HEK293 (cell line): ENCODE measurements at regions not wholly inside any gene's neighbourhood (a gene's known extent, or its start where the extent isn't known, plus 50 kb on each side); places are given as distances from the start of the nearest gene placed in this dataset.

ENCODE experiments used
- TCF7L2 ChIP-seq: IDR thresholded peaks from 2 replicates; pipeline ENCODE4 v1.6.1; 2011; ENCODE audit warnings: low read depth, mild to moderate bottlenecking, inconsistent platforms, low read length, moderate library complexity, borderline replicate concordance
- ZFP37 ChIP-seq: fragments of 450-650 bp; formaldehyde crosslinking; IDR thresholded peaks from 2 replicates; pipeline ENCODE4 v1.5.1; 2016; ENCODE audit warnings: missing biosample characterization, missing genetic modification characterization
- ZNF23 ChIP-seq: fragments of 450-650 bp; formaldehyde crosslinking; IDR thresholded peaks from 2 replicates; pipeline ENCODE4 v1.5.1; 2016; ENCODE audit warnings: missing biosample characterization, missing genetic modification characterization, borderline replicate concordance
- ZNF664 ChIP-seq: fragments of 450-650 bp; formaldehyde crosslinking; IDR thresholded peaks from 2 replicates; pipeline ENCODE4 v1.5.1; 2016; ENCODE audit warnings: missing biosample characterization, missing genetic modification characterization
- ZNF692 ChIP-seq: fragments of 450-650 bp; formaldehyde crosslinking; IDR thresholded peaks from 2 replicates; pipeline ENCODE4 v1.5.1; 2016; ENCODE audit warnings: missing biosample characterization, missing genetic modification characterization
- ZNF747 ChIP-seq: fragments of 450-650 bp; formaldehyde crosslinking; IDR thresholded peaks from 2 replicates; pipeline ENCODE4 v1.5.1; 2016; ENCODE audit warnings: missing biosample characterization, missing genetic modification characterization
- ZNF791 ChIP-seq: fragments of 450-650 bp; formaldehyde crosslinking; IDR thresholded peaks from 2 replicates; pipeline ENCODE4 v1.5.1; 2016; ENCODE audit warnings: missing biosample characterization, missing genetic modification characterization

GRCh38 chr16:86201746-86202145 lies 302.8 kb downstream of the IRF8 start:
- no peak for TF ChIP-seq ZNF664 (tag by site-specific recombination)
- TF ChIP-seq ZNF791 (tag by site-specific recombination), result no peak
- TF ChIP-seq TCF7L2, result no peak
- no peak for TF ChIP-seq ZNF23 (tag by site-specific recombination)
- TF ChIP-seq ZNF692 (tag by site-specific recombination), result no peak
- TF ChIP-seq ZFP37 (tag by site-specific recombination), result no peak
- TF ChIP-seq ZNF747 (tag by site-specific recombination), result no peak
